ENCODE measurements at regions not wholly inside any gene's neighbourhood (a gene's known extent, or its start where the extent isn't known, plus 50 kb on each side); places are given as distances from the start of the nearest gene placed in this dataset.

DNA sequence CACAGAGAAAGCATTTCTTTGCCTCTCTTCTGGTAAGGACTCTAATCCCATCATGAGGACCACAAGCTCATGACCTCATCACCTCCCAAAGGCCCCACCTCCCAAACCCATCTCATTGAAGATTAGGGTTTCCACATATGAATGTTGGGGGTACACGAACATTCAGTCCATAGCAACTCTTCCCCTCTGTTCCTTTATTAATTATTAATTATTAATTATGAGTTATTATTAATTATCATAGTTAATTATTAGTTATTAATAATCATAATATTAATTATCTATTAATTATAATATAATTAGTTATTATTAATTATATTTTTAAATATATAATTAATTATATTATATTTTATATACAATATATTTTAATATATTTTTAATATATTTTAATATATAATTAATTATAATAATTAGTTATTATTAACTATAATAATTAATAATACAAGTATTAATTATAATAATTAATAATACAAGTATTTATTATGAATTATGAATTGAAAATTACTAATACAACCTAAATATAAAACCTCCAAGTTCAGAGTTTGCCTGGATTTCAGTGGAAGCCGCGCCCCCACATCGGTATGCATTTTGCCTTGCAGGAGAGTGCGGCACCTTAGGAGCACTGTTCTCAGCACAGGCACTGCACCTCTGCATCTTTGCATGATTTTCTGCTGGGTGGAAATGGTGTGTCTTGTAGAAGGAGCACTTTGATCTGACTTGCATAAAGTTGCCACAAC is 128.0 kb upstream of the FGF3 start:
- Histone ChIP-seq H2BK15ac (ENCODE audit: low read depth, poor library complexity, severe bottlenecking) (no peak overlapping the region), H3K4ac (ENCODE audit: low read depth in 1 of 2, low read length in 2 of 2) (no peak overlapping the region), H2BK5ac (ENCODE audit: low read depth, low read length, poor library complexity, severe bottlenecking) (no peak overlapping the region), H2BK120ac (ENCODE audit: low read depth, low read length) (no peak overlapping the region), H3K4me1 (ENCODE audit: control insufficient read depth, insufficient read depth, low read depth, low read length) (peaks cover 19% of the 10 kb centered on the region), H3K9ac (ENCODE audit: low read length) (no peak overlapping the region), H4K8ac (ENCODE audit: low read length) (no peak overlapping the region), H3K9me3 (ENCODE audit: control insufficient read depth, low read length) (peaks cover 10% of the 10 kb centered on the region), H3K23ac (ENCODE audit: low read length in 2 of 2) (no peak overlapping the region), H4K91ac (ENCODE audit: low read length) (no peak overlapping the region), H3K79me1 (replicated peaks; ENCODE audit: low read length, poor library complexity, severe bottlenecking) (no peaks in the 10 kb centered on the region), H3K36me3 (ENCODE audit: control insufficient read depth in 1 of 2, insufficient read depth in 2 of 2, low read depth in 1 of 2, low read length in 2 of 2) (no peaks in the 10 kb centered on the region), H3K27me3 (ENCODE audit: control insufficient read depth in 1 of 2, insufficient read depth in 1 of 2, low read length in 2 of 2) (peaks cover 30 to 35% of the 10 kb centered on the region in 2 experiments), H3K14ac (ENCODE audit: low read length in 2 of 2) (no peak overlapping the region), H3K4me3 (ENCODE audit: insufficient read depth in 1 of 2, low read depth in 1 of 2, low read length in 2 of 2) (no peak overlapping the region), H3K27ac (ENCODE audit: low read length, poor library complexity, severe bottlenecking) (no peak overlapping the region), H2AK5ac (ENCODE audit: low read length, severe bottlenecking) (no peak overlapping the region), H3K18ac (ENCODE audit: low read depth in 1 of 2, low read length in 2 of 2) (no peak overlapping the region), H2BK12ac (ENCODE audit: low read length in 2 of 2) (no peak overlapping the region), H3K4me2 (ENCODE audit: low read length, poor library complexity, severe bottlenecking) (no peak overlapping the region), H2AFZ (ENCODE audit: low read depth, low read length) (no peak overlapping the region)
- DNase-seq: no peak
- 94% methylated on average over 4 of the region's 5 CpGs for WGBS

DNA sequence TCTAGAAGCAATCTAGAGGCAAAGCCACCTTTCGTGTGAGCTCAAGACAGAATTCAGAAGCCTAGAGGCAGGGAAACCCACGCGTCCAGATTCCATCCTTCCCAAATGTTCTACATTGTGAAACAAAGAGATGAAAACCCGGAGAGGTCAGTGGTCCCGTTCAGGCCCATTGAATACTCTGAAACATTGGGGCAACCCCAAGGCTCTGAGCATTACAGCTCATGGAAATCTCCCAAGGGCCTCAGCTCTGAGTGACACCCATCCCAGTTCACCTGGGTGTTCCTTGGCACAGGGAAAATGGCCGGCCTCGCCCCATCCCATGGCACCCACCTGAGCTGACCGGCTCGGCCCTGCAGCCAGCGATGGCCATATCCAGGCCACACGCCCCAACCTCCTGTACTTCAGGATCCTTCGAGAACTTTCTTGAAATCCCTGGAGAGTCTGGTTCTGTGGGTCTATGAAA is 128.6 kb upstream of the FGF3 start:
- H2BK120ac ChIP-seq (ENCODE audit: low read depth, low read length): no peak overlapping the region
- H3K9me3 ChIP-seq (ENCODE audit: control insufficient read depth, low read length): peaks cover 10% of the 10 kb centered on the region
- 97% methylated on average over 12 of the region's 12 CpGs for WGBS
- H2BK5ac ChIP-seq (ENCODE audit: low read depth, low read length, poor library complexity, severe bottlenecking): no peak overlapping the region
- peak overlapping the region; percentile 21 for H2BK15ac ChIP-seq (ENCODE audit: low read depth, poor library complexity, severe bottlenecking)
- peak overlapping the region in 1 of 2 experiments; percentile 80 for H2BK12ac ChIP-seq (ENCODE audit: low read length in 2 of 2)
- peak overlapping the region in 1 of 2 experiments; percentile 25 for H3K4ac ChIP-seq (ENCODE audit: low read depth in 1 of 2, low read length in 2 of 2)
- no peak overlapping the region for H2AFZ ChIP-seq (ENCODE audit: low read depth, low read length)
- peaks cover 30 to 33% of the 10 kb centered on the region in 2 experiments for H3K27me3 ChIP-seq (ENCODE audit: control insufficient read depth in 1 of 2, insufficient read depth in 1 of 2, low read length in 2 of 2)
- H3K9ac ChIP-seq (ENCODE audit: low read length): no peak overlapping the region
- no peak overlapping the region for H4K8ac ChIP-seq (ENCODE audit: low read length)
- H2AK5ac ChIP-seq (ENCODE audit: low read length, severe bottlenecking): no peak overlapping the region
- DNase-seq: no peak
- no peak overlapping the region for H4K91ac ChIP-seq (ENCODE audit: low read length)
- H3K18ac ChIP-seq (ENCODE audit: low read depth in 1 of 2, low read length in 2 of 2): no peak overlapping the region
- H3K4me1 ChIP-seq (ENCODE audit: control insufficient read depth, insufficient read depth, low read depth, low read length): peaks cover 19% of the 10 kb centered on the region
- no peak overlapping the region for H3K27ac ChIP-seq (ENCODE audit: low read length, poor library complexity, severe bottlenecking)
- H3K14ac ChIP-seq (ENCODE audit: low read length in 2 of 2): no peak overlapping the region
- no peaks in the 10 kb centered on the region for H3K36me3 ChIP-seq (ENCODE audit: control insufficient read depth in 1 of 2, insufficient read depth in 2 of 2, low read depth in 1 of 2, low read length in 2 of 2)
- no peak overlapping the region for H3K4me2 ChIP-seq (ENCODE audit: low read length, poor library complexity, severe bottlenecking)
- no peaks in the 10 kb centered on the region for H3K79me1 ChIP-seq (replicated peaks; ENCODE audit: low read length, poor library complexity, severe bottlenecking)
- H3K23ac ChIP-seq (ENCODE audit: low read length in 2 of 2): no peak overlapping the region
- no peak overlapping the region for H3K4me3 ChIP-seq (ENCODE audit: insufficient read depth in 1 of 2, low read depth in 1 of 2, low read length in 2 of 2)

DNA sequence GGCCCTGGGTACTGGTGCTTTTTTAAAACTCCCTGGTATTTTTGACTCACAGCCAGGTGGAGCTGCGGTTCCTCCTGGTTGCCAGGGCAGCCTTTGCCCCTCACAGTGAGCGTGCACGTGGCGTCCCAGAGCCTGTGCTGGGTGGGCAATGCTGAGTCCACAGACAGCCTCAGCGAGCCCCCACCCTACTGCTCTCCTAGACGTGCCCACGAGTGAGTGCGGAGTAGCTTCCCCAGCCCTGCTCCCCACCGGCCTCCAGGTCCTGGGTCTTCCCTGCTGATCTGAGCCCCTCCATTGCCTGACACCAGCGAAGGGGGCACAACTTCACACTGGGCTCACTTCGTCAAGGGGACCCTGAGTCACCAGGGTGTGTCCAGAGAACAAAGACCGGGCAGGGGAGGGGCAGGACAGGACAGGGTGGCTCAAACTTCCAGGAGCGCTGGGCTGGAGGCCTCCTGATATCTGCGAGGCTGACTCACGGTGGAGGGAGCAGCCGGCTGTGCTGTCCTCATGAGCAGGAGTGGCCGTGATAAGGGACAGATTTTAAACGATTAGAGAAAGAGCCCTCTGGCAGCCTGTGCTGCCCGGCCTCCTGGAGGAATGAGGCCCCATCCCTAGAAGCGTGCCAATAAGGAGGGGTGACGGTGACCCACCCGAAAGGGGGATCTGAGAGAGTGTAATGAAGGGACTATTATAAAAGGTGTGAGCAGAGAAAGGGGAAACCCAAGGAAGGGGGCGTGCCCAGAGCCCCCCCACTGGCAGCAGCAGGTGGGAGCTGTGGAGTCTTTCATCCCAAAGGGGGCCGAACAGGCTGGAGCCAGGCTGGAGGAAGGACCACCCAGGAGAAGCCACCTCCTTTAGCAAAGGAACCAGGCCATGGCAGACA is 129.3 kb upstream of the FGF3 start:
- WGBS: 47% methylated on average over 24 of the region's 24 CpGs
- H3K4me3 ChIP-seq (ENCODE audit: insufficient read depth in 1 of 2, low read depth in 1 of 2, low read length in 2 of 2): no peak overlapping the region
- no peak overlapping the region for H3K4me2 ChIP-seq (ENCODE audit: low read length, poor library complexity, severe bottlenecking)
- peak overlapping the region; percentile 90 for H4K8ac ChIP-seq (ENCODE audit: low read length)
- peak overlapping the region; percentile 54 for H2BK120ac ChIP-seq (ENCODE audit: low read depth, low read length)
- peak overlapping the region; percentile 65 for H4K91ac ChIP-seq (ENCODE audit: low read length)
- peak overlapping the region; percentile 83 to 93 for H2BK12ac ChIP-seq (ENCODE audit: low read length in 2 of 2)
- peaks cover 30 to 31% of the 10 kb centered on the region in 2 experiments for H3K27me3 ChIP-seq (ENCODE audit: control insufficient read depth in 1 of 2, insufficient read depth in 1 of 2, low read length in 2 of 2)
- H3K36me3 ChIP-seq (ENCODE audit: control insufficient read depth in 1 of 2, insufficient read depth in 2 of 2, low read depth in 1 of 2, low read length in 2 of 2): no peaks in the 10 kb centered on the region
- no peak overlapping the region for H3K23ac ChIP-seq (ENCODE audit: low read length in 2 of 2)
- H2BK15ac ChIP-seq (ENCODE audit: low read depth, poor library complexity, severe bottlenecking): peak overlapping the region; percentile 75
- peak overlapping the region; percentile 16 to 67 for H3K18ac ChIP-seq (ENCODE audit: low read depth in 1 of 2, low read length in 2 of 2)
- H3K4me1 ChIP-seq (ENCODE audit: control insufficient read depth, insufficient read depth, low read depth, low read length): peaks cover 18% of the 10 kb centered on the region
- no peak overlapping the region for H3K27ac ChIP-seq (ENCODE audit: low read length, poor library complexity, severe bottlenecking)
- H3K4ac ChIP-seq (ENCODE audit: low read depth in 1 of 2, low read length in 2 of 2): peak overlapping the region; percentile 47 to 54
- H2AFZ ChIP-seq (ENCODE audit: low read depth, low read length): peak overlapping the region; percentile 55
- H2AK5ac ChIP-seq (ENCODE audit: low read length, severe bottlenecking): no peak overlapping the region
- H3K79me1 ChIP-seq (replicated peaks; ENCODE audit: low read length, poor library complexity, severe bottlenecking): no peaks in the 10 kb centered on the region
- DNase-seq: peak; percentile 61
- H3K9ac ChIP-seq (ENCODE audit: low read length): peak overlapping the region; percentile 6
- peak overlapping the region in 1 of 2 experiments; percentile 35 for H3K14ac ChIP-seq (ENCODE audit: low read length in 2 of 2)
- no peak overlapping the region for H2BK5ac ChIP-seq (ENCODE audit: low read depth, low read length, poor library complexity, severe bottlenecking)
- peaks cover 10% of the 10 kb centered on the region for H3K9me3 ChIP-seq (ENCODE audit: control insufficient read depth, low read length)

DNA sequence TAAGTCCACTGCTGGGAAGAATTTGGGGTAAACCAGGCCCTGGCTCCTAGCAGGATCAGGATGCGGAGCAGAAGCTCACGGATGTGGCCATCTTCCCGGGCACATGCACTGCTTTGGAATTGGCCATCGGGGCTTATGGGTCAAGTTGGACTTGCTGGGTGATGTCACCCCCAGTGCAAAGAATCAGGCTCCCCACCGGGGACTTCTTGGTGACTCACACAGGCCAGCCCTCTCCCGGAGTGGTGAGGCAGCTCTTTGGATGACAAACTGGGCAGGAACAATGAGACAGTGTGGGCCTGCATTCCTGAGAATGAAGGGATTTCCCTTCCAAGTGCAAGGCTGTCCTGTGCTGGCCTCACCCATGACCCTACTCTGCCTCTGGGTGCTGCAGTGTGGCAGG is 128.8 kb upstream of the ANO1 start:
- no peak overlapping the region for H3K4me2 ChIP-seq (ENCODE audit: low read length, poor library complexity, severe bottlenecking)
- H2BK120ac ChIP-seq (ENCODE audit: low read depth, low read length): no peak overlapping the region
- peak overlapping the region in 1 of 2 experiments; percentile 47 for H3K4ac ChIP-seq (ENCODE audit: low read depth in 1 of 2, low read length in 2 of 2)
- peak overlapping the region in 1 of 2 experiments; percentile 64 for H3K14ac ChIP-seq (ENCODE audit: low read length in 2 of 2)
- peak overlapping the region; percentile 6 for H3K9ac ChIP-seq (ENCODE audit: low read length)
- peak overlapping the region in 1 of 2 experiments; percentile 25 for H3K23ac ChIP-seq (ENCODE audit: low read length in 2 of 2)
- H3K4me1 ChIP-seq (ENCODE audit: control insufficient read depth, insufficient read depth, low read depth, low read length): peaks cover 18% of the 10 kb centered on the region
- no peaks in the 10 kb centered on the region for H3K79me1 ChIP-seq (replicated peaks; ENCODE audit: low read length, poor library complexity, severe bottlenecking)
- H3K27ac ChIP-seq (ENCODE audit: low read length, poor library complexity, severe bottlenecking): no peak overlapping the region
- DNase-seq: peak; percentile 94
- peak overlapping the region in 1 of 2 experiments; percentile 88 for H3K18ac ChIP-seq (ENCODE audit: low read depth in 1 of 2, low read length in 2 of 2)
- no peak overlapping the region for H2BK15ac ChIP-seq (ENCODE audit: low read depth, poor library complexity, severe bottlenecking)
- H3K4me3 ChIP-seq (ENCODE audit: insufficient read depth in 1 of 2, low read depth in 1 of 2, low read length in 2 of 2): no peak overlapping the region
- peak overlapping the region; percentile 2 for H4K91ac ChIP-seq (ENCODE audit: low read length)
- 29% methylated on average over 6 of the region's 6 CpGs for WGBS
- peaks cover 10% of the 10 kb centered on the region for H3K9me3 ChIP-seq (ENCODE audit: control insufficient read depth, low read length)
- H2BK5ac ChIP-seq (ENCODE audit: low read depth, low read length, poor library complexity, severe bottlenecking): no peak overlapping the region
- no peak overlapping the region for H2AK5ac ChIP-seq (ENCODE audit: low read length, severe bottlenecking)
- H2AFZ ChIP-seq (ENCODE audit: low read depth, low read length): no peak overlapping the region
- H2BK12ac ChIP-seq (ENCODE audit: low read length in 2 of 2): peak overlapping the region in 1 of 2 experiments; percentile 93
- H3K27me3 ChIP-seq (ENCODE audit: control insufficient read depth in 1 of 2, insufficient read depth in 1 of 2, low read length in 2 of 2): peaks cover 23 to 24% of the 10 kb centered on the region in 2 experiments
- no peaks in the 10 kb centered on the region for H3K36me3 ChIP-seq (ENCODE audit: control insufficient read depth in 1 of 2, insufficient read depth in 2 of 2, low read depth in 1 of 2, low read length in 2 of 2)
- no peak overlapping the region for H4K8ac ChIP-seq (ENCODE audit: low read length)
